NT2/D1 (cell line): ENCODE measurements at regions not wholly inside any gene's neighbourhood (a gene's known extent, or its start where the extent isn't known, plus 50 kb on each side); places are given as distances from the start of the nearest gene placed in this dataset.

Source experiments
- SUZ12 ChIP-seq: IDR thresholded peaks from 2 replicates; pipeline ENCODE4 v1.6.1; 2011; ENCODE audit not compliant: insufficient read length, insufficient read depth; ENCODE audit errors: extremely low read depth
- YY1 ChIP-seq: IDR thresholded peaks from 2 replicates; pipeline ENCODE4 v1.6.1; 2011; ENCODE audit not compliant: insufficient read length, insufficient read depth
- ZNF274 ChIP-seq: IDR thresholded peaks from 2 replicates; pipeline ENCODE4 v1.6.1; 2011; ENCODE audit warnings: mild to moderate bottlenecking, low read depth, low read length

DNA sequence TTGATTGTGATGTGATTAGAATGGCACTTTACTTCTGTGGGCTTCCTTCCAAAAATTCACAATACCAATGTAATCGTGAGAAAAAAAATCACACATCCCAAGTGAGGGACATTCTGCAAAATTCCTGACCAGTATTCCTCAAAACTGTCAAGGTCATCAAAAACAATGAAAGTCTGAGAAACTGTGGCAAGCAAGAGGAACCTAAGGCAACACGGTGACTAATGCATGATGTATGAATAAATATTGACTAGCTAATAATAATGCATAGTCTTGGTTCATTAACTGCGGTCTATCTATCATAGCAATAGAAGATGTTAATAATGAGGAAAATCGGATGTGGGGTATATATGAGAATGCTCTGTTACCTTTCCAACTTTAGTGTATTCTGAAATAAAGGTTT, 159.0 kb downstream of the RFC3 start:
- TF ChIP-seq YY1: no peak
- TF ChIP-seq ZNF274: no peak
- no peak for TF ChIP-seq SUZ12
